GM23338 (cell line): ENCODE measurements at regions not wholly inside any gene's neighbourhood (a gene's known extent, or its start where the extent isn't known, plus 50 kb on each side); places are given as distances from the start of the nearest gene placed in this dataset.
A peak's percentile ranks its signal among the peaks of the same experiment; 100 is the strongest.

Experiments used
- ATAC-seq: fragments of 200-7000 bp; cut with Tn5 transposase; 3 replicates; pipeline ENCODE4 v1.9.1; 2020
- DNase-seq: peaks from one replicate; pipeline ENCODE4 v3.0.0-alpha.2; 2015; ENCODE audit warnings: low spot score
- H2AFZ ChIP-seq: fragments of 200-600 bp; sonication (generic); 2 replicates; pipeline ENCODE4 v1.8.0; 2016; ENCODE audit warnings: antibody characterized with exemption, mild to moderate bottlenecking, moderate library complexity
- H3F3A ChIP-seq: fragments of 200-600 bp; sonication (generic); replicated peaks from 2 replicates; pipeline ENCODE4 v1.8.0; 2017; ENCODE audit warnings: antibody characterized with exemption, mixed run types, low read depth
- H3K27ac ChIP-seq: fragments of 200-600 bp; sonication (generic); 2 replicates; pipeline ENCODE4 v1.6.1; 2016; ENCODE audit warnings: low read depth
- H3K27me3 ChIP-seq: fragments of 200-600 bp; sonication (generic); 2 replicates; pipeline ENCODE4 v1.8.0; 2016; ENCODE audit warnings: mild to moderate bottlenecking, mixed run types, moderate library complexity; ENCODE audit not compliant: insufficient read depth
- H3K36me3 ChIP-seq: fragments of 200-600 bp; sonication (generic); 2 replicates; pipeline ENCODE4 v1.8.0; 2016; ENCODE audit warnings: mild to moderate bottlenecking; ENCODE audit not compliant: insufficient read depth
- H3K4me1 ChIP-seq: fragments of 200-600 bp; sonication (generic); 2 replicates; pipeline ENCODE4 v1.8.0; 2016; ENCODE audit warnings: mild to moderate bottlenecking, moderate library complexity; ENCODE audit not compliant: insufficient read depth
- H3K4me2 ChIP-seq: fragments of 200-600 bp; sonication (generic); 2 replicates; pipeline ENCODE4 v1.7.1; 2017; ENCODE audit warnings: mixed run types
- H3K4me3 ChIP-seq: fragments of 200-600 bp; sonication (generic); 2 replicates; pipeline ENCODE4 v1.6.1; 2016; ENCODE audit warnings: mixed run types
- H3K79me2 ChIP-seq: fragments of 200-600 bp; sonication (generic); replicated peaks from 2 replicates; pipeline ENCODE4 v1.8.0; 2017; ENCODE audit warnings: mild to moderate bottlenecking; ENCODE audit not compliant: insufficient read depth
- H3K9me2 ChIP-seq: fragments of 200-600 bp; sonication (generic); 2 replicates; pipeline ENCODE4 v1.8.0; 2017; ENCODE audit not compliant: insufficient read depth
- H4K20me1 ChIP-seq: fragments of 200-600 bp; sonication (generic); replicated peaks from 2 replicates; pipeline ENCODE4 v1.8.0; 2017; ENCODE audit warnings: mild to moderate bottlenecking; ENCODE audit not compliant: insufficient read depth
- H3K27ac Mint-ChIP-seq: 2 replicates; pipeline ENCODE4 v1.8.0; 2020; ENCODE audit warnings: inconsistent platforms, mild to moderate bottlenecking, moderate library complexity, mixed read lengths
- H3K27me3 Mint-ChIP-seq: 3 replicates; pipeline ENCODE4 v1.8.0; 2022; ENCODE audit warnings: low read depth, mild to moderate bottlenecking, moderate library complexity, mixed read lengths, inconsistent platforms; ENCODE audit not compliant: insufficient read depth, poor library complexity
- H3K36me3 Mint-ChIP-seq: 3 replicates; pipeline ENCODE4 v1.8.0; 2021; ENCODE audit warnings: low read depth, mild to moderate bottlenecking, inconsistent platforms, moderate library complexity, mixed read lengths
- H3K4me1 Mint-ChIP-seq: 3 replicates; pipeline ENCODE4 v1.8.0; 2020; ENCODE audit warnings: mild to moderate bottlenecking, inconsistent platforms, mixed read lengths
- H3K4me3 Mint-ChIP-seq: 3 replicates; pipeline ENCODE4 v1.8.0; 2021; ENCODE audit warnings: moderate library complexity, mild to moderate bottlenecking, inconsistent platforms, mixed read lengths
- H3K9me3 Mint-ChIP-seq: 3 replicates; pipeline ENCODE4 v1.8.0; 2020; ENCODE audit warnings: moderate library complexity, mild to moderate bottlenecking, inconsistent platforms, mixed read lengths
- CREB1 ChIP-seq: fragments of 250-450 bp; sonication (Bioruptor Pico); IDR thresholded peaks from 2 replicates; pipeline ENCODE4 v1.5.0; 2020; ENCODE audit warnings: low read depth, mild to moderate bottlenecking, moderate library complexity
- ETS1 ChIP-seq: IDR thresholded peaks from 2 replicates; pipeline ENCODE4 v1.6.1; 2016; ENCODE audit warnings: antibody characterized with exemption
- EZH2 ChIP-seq: fragments of 200-600 bp; sonication (generic); IDR thresholded peaks from one replicate; pipeline ENCODE4 v1.8.0; 2017; ENCODE audit warnings: antibody characterized with exemption, mild to moderate bottlenecking, low read depth; ENCODE audit not compliant: unreplicated experiment
- EZH2phosphoT487 ChIP-seq: fragments of 200-600 bp; sonication (generic); IDR thresholded peaks from one replicate; pipeline ENCODE4 v1.8.1; 2018; ENCODE audit warnings: antibody characterized with exemption; ENCODE audit not compliant: unreplicated experiment
- JUNB ChIP-seq: IDR thresholded peaks from one replicate; pipeline ENCODE4 v1.6.1; 2016; ENCODE audit warnings: antibody characterized with exemption; ENCODE audit not compliant: unreplicated experiment
- NANOG ChIP-seq: IDR thresholded peaks from 2 replicates; pipeline ENCODE4 v1.6.1; 2016; ENCODE audit warnings: antibody characterized with exemption, borderline replicate concordance
- POLR2AphosphoS5 ChIP-seq: IDR thresholded peaks from 2 replicates; pipeline ENCODE4 v1.6.1; 2016; ENCODE audit warnings: antibody characterized with exemption, low read depth
- REST ChIP-seq: IDR thresholded peaks from one replicate; pipeline ENCODE4 v1.6.1; 2018; ENCODE audit warnings: antibody characterized with exemption; ENCODE audit not compliant: unreplicated experiment
- STAT1 ChIP-seq: IDR thresholded peaks from one replicate; pipeline ENCODE4 v1.6.1; 2016; ENCODE audit warnings: antibody characterized with exemption; ENCODE audit not compliant: unreplicated experiment
- ZNF114 ChIP-seq: fragments of 250-450 bp; sonication (Bioruptor Pico); IDR thresholded peaks from 2 replicates; pipeline ENCODE4 v1.5.0; 2020; ENCODE audit warnings: mild to moderate bottlenecking, moderate library complexity
- ZNF331 ChIP-seq: fragments of 250-450 bp; sonication (Bioruptor Pico); IDR thresholded peaks from 2 replicates; pipeline ENCODE4 v1.5.0; 2020; ENCODE audit warnings: low read depth, mild to moderate bottlenecking, moderate library complexity
- TF ChIP-seq, protein P1 (sequence below): fragments of 250-450 bp; sonication (Bioruptor Pico); IDR thresholded peaks from 2 replicates; pipeline ENCODE4 v1.5.0; 2020; ENCODE audit warnings: mild to moderate bottlenecking, moderate library complexity
- TF ChIP-seq, protein P2 (sequence below), 2 experiments: fragments of 200-600 bp in 1 of 2; sonication (generic) in 1 of 2; conservative IDR thresholded peaks; 2 replicates each; pipeline versions ENCODE4 v1.5.1 to v1.6.1; 2016 to 2017; ENCODE audit warnings: antibody characterized with exemption in 2 of 2, low read depth in 2 of 2, mild to moderate bottlenecking in 2 of 2, moderate library complexity in 1 of 2

DNA sequence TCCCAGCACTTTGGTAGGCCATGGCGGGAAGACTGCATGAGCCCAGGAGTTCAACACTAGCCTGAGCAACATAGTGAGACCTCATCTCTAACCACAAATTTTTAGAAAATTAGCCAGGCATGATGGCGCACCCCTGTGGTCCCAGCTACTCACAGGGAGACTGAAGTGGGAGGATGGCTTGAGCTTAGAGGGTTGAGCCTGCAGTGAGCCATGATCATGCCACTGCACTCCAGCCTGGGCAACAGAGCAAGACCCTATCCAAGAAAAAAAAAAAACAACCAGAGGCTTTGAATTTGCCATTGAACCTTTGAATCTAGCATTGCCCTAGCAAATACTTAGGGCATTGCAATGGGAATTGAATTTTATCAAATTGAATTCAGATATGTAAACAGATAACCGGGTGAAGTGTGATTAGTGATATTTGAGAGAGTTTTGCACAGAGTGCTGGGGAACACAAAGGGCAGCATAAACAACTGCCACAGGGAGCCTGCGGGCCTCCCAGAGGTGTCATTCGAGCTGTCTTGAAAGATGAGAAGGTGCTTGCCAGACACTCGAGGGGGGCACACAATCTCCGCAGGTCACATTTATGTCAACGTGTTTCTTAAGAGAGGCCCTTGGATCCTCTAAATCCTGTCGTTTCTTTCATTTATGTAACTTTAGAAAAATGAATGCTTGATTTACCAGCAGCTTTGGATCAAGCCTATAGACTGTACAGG, 200.3 kb downstream of the AASDH start:
- H3K9me3 Mint-ChIP-seq: peaks cover 11% of the 10 kb centered on the region
- ATAC-seq (peak; percentile 85), DNase-seq (peak; percentile 23)
- H3K27ac ChIP-seq: no peak overlapping the region
- peaks cover 12% of the 10 kb centered on the region; the same call in 2 of the 3 replicates for H3K4me1 Mint-ChIP-seq
- no peaks in the 10 kb centered on the region for H3K4me1 ChIP-seq
- H4K20me1 ChIP-seq: no peaks in the 10 kb centered on the region
- peaks cover 35% of the 10 kb centered on the region for H3K36me3 Mint-ChIP-seq
- H3K4me3 Mint-ChIP-seq: no peak overlapping the region
- no peak overlapping the region for H2AFZ ChIP-seq
- TF ChIP-seq ZNF114 (CRISPR knock-in tag) (no peak), ETS1 (no peak), EZH2 (no peak), JUNB (no peak), REST (no peak), NANOG (no peak), POLR2AphosphoS5 (no peak), STAT1 (no peak), EZH2phosphoT487 (no peak), CREB1 (CRISPR knock-in tag) (no peak), ZNF331 (CRISPR knock-in tag) (no peak)
- TF ChIP-seq, protein P1, sequence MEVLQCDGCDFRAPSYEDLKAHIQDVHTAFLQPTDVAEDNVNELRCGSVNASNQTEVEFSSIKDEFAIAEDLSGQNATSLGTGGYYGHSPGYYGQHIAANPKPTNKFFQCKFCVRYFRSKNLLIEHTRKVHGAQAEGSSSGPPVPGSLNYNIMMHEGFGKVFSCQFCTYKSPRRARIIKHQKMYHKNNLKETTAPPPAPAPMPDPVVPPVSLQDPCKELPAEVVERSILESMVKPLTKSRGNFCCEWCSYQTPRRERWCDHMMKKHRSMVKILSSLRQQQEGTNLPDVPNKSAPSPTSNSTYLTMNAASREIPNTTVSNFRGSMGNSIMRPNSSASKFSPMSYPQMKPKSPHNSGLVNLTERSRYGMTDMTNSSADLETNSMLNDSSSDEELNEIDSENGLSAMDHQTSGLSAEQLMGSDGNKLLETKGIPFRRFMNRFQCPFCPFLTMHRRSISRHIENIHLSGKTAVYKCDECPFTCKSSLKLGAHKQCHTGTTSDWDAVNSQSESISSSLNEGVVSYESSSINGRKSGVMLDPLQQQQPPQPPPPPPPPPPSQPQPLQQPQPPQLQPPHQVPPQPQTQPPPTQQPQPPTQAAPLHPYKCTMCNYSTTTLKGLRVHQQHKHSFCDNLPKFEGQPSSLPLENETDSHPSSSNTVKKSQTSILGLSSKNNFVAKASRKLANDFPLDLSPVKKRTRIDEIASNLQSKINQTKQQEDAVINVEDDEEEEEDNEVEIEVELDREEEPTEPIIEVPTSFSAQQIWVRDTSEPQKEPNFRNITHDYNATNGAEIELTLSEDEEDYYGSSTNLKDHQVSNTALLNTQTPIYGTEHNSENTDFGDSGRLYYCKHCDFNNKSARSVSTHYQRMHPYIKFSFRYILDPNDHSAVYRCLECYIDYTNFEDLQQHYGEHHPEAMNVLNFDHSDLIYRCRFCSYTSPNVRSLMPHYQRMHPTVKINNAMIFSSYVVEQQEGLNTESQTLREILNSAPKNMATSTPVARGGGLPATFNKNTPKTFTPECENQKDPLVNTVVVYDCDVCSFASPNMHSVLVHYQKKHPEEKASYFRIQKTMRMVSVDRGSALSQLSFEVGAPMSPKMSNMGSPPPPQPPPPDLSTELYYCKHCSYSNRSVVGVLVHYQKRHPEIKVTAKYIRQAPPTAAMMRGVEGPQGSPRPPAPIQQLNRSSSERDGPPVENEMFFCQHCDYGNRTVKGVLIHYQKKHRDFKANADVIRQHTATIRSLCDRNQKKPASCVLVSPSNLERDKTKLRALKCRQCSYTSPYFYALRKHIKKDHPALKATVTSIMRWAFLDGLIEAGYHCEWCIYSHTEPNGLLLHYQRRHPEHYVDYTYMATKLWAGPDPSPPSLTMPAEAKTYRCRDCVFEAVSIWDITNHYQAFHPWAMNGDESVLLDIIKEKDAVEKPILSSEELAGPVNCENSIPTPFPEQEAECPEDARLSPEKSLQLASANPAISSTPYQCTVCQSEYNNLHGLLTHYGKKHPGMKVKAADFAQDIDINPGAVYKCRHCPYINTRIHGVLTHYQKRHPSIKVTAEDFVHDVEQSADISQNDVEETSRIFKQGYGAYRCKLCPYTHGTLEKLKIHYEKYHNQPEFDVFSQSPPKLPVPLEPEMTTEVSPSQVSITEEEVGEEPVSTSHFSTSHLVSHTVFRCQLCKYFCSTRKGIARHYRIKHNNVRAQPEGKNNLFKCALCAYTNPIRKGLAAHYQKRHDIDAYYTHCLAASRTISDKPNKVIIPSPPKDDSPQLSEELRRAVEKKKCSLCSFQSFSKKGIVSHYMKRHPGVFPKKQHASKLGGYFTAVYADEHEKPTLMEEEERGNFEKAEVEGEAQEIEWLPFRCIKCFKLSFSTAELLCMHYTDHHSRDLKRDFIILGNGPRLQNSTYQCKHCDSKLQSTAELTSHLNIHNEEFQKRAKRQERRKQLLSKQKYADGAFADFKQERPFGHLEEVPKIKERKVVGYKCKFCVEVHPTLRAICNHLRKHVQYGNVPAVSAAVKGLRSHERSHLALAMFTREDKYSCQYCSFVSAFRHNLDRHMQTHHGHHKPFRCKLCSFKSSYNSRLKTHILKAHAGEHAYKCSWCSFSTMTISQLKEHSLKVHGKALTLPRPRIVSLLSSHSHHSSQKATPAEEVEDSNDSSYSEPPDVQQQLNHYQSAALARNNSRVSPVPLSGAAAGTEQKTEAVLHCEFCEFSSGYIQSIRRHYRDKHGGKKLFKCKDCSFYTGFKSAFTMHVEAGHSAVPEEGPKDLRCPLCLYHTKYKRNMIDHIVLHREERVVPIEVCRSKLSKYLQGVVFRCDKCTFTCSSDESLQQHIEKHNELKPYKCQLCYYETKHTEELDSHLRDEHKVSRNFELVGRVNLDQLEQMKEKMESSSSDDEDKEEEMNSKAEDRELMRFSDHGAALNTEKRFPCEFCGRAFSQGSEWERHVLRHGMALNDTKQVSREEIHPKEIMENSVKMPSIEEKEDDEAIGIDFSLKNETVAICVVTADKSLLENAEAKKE (CRISPR knock-in tag): no peak
- TF ChIP-seq, protein P2, sequence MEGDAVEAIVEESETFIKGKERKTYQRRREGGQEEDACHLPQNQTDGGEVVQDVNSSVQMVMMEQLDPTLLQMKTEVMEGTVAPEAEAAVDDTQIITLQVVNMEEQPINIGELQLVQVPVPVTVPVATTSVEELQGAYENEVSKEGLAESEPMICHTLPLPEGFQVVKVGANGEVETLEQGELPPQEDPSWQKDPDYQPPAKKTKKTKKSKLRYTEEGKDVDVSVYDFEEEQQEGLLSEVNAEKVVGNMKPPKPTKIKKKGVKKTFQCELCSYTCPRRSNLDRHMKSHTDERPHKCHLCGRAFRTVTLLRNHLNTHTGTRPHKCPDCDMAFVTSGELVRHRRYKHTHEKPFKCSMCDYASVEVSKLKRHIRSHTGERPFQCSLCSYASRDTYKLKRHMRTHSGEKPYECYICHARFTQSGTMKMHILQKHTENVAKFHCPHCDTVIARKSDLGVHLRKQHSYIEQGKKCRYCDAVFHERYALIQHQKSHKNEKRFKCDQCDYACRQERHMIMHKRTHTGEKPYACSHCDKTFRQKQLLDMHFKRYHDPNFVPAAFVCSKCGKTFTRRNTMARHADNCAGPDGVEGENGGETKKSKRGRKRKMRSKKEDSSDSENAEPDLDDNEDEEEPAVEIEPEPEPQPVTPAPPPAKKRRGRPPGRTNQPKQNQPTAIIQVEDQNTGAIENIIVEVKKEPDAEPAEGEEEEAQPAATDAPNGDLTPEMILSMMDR (conservative IDR thresholded peaks at IDR 0.05; ENCODE audit: low read depth in 2 of 2): no peak; a peak in 1 of 4 replicates
- H3K4me2 ChIP-seq: peak overlapping the region; percentile 21; the same call in 1 of the 2 replicates
- peaks cover 3% of the 10 kb centered on the region for H3K27me3 Mint-ChIP-seq
- H3K4me3 ChIP-seq: no peak overlapping the region
- H3K27me3 ChIP-seq: no peaks in the 10 kb centered on the region
- H3K79me2 ChIP-seq: no peaks in the 10 kb centered on the region
- H3F3A ChIP-seq: no peaks in the 10 kb centered on the region
- no peaks in the 10 kb centered on the region for H3K36me3 ChIP-seq
- no peak overlapping the region for H3K27ac Mint-ChIP-seq
- H3K9me2 ChIP-seq: no peaks in the 10 kb centered on the region
